SW 1271 (cell line): ENCODE measurements at regions not wholly inside any gene's neighbourhood (a gene's known extent, or its start where the extent isn't known, plus 50 kb on each side); places are given as distances from the start of the nearest gene placed in this dataset.

Experiments used
- DNase-seq, 2 experiments: peaks; one replicate each; lab custom pipeline; 2025; lab: John Stamatoyannopoulos, UW

DNA sequence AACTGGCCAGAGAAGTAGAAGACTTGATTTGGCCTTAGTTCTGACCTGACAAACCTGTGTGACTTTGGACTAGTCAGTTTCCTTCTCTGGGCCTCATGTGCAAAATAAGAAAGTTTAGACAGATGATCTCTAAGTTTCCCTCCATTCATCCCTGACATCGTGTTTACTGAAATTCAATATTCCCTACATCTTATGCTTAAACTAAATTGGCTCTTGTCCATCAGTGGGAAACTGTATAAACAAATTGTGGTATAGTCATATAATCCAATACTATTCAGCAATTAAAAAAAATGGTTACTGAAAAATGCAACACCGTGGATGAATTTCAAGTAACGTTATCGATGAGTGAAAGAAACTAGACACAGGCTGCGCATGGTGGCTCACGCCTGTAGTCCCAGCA lies 64.4 kb upstream of the HRH1 start:
- no peak for DNase-seq

DNA sequence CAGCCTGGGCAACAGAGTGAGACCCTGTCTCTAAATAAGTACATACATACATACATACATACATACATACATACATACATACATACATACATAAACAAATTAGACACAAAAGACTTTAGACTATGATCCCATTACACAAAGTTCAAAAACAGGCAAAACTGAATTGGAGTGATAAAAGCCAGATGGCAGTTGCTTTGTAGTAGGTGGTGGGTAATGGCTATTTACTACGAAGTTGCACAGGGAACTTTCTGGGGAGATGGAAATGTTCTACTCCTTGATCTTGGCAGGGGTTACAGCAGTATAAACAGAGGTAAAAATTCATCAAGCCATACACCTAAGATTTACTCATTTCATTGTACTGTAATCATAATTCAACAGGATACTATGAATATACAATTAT lies 63.7 kb upstream of the HRH1 start:
- DNase-seq: no peak

DNA sequence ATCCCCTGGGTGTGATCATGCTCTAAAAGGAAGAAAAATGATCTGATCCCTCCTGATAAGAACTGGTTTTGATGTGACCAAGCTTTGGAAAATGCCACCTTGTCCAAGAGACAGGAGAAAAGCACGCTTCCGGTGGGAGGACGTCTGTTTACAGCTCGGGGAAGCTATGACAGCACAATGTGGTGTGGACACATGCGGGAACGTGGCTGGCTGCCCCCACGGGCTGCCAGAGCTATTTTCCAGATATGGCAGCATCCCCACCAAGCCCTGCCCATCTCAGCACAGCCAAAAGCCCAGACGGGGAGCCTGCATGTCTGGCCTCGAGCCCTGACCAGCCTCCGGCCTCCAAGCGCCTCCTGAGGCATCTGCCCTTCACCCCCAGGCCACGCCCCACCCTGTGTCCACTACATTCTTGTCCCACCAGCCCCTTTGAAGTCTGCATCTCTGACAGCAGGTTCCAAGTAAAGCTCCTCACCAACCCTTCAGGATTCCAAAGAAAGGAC lies 63.2 kb upstream of the HRH1 start:
- no peak for DNase-seq

DNA sequence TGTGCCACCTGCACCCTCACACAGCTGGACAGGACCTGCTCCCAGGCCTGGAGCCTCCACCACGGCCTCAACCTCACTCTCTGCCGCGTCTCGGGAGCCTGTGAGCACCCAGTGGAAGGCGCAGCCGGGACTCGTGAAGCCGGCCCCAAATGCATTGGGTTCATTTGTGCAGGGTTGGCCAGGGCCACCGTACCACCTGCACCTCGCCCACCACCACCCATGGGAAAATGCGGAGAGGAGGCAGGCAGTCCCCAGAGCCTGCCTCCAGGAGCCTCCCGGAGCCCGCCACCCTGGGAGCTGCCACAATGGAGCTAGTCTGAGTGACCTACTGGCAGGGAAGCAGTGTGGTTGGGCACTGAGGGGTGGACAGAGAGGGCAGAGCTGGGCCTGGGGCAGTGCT lies 62.5 kb upstream of the HRH1 start:
- DNase-seq: no peak

DNA sequence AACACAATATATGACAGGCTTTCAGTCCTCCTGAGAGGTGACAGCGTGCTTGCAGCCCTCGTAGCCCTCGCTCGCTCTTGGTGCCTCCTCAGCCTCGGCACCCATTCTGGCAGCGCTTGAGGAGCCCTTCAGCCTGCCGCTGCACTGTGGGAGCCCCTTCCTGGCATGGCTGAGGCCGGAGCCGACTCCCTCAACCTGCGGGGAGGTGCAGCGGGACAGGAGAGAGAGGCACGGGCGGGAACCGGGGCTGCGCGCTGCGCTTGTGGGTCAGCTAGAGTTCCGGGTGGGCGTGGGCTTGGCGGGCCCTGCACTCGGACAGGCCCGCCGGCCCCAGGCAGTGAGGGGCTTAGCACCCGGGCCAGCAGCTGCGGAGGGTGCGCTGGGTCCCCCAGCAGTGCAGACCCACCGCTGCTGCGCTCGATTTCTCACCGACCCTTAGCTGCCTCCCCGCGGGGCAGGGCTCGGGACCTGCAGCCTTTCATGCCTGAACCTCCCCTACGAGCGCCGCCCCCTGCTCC lies 60.4 kb upstream of the HRH1 start:
- DNase-seq: no peak

DNA sequence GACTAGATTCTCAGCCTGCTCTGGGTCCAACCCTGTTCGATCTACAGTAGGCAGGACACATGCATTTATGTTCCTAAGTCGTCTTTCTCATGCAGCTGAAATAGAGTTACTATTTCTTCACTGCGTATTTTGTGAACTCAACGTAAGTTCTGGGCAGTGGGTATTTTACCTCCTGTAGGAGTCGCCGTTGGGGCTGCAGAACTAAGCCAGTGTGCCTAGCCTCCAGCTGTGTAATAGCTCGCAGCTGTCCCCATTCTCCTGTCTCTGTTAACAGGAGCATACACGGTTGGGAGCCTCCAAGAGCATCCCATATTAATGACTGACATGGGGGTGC lies 58.4 kb upstream of the HRH1 start:
- peak in 1 of 2 experiments; percentile 33 for DNase-seq

DNA sequence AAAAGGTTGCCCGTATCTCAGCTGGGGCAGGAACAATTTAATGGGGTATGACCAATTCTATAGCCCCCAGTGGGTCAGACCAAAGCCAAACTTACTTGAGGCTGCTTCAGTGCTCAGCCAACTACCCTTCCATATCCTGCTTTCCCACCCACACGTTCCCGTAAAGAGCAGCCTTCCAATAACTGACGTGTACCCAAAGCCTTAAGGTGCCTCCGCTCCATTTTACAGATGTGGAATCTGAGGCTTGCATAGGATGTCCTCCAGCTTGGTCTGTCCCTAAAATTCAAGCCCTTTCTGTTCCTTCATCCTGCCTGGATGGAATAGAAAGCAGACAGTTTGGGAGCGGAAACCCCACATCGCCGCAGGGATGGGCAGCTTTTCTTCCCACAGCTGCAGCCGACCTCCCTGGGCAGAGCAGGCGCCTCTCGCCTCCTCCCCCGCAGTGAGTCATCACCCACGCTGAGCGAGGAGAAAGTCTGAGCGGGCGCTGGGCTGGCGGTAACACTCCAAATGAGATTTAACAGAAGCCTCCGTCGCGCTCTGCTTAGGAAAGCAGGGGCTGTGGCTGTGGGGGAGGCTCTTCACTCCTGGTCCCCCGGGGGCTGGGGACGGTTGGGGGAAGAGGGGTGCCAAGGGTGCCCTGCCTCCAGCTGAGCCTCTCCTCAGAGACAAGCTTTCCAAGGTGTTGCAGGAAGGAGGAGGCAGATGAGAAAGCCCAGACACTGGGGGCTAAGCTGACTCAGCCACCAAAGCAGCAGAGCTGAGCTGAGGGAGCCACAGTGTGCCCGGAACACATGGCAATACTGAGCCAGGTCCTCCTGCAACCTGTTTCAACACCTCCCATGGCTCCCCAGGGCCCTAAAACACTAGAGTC lies 57.8 kb upstream of the HRH1 start:
- peak; percentile 81 to 88 for DNase-seq

DNA sequence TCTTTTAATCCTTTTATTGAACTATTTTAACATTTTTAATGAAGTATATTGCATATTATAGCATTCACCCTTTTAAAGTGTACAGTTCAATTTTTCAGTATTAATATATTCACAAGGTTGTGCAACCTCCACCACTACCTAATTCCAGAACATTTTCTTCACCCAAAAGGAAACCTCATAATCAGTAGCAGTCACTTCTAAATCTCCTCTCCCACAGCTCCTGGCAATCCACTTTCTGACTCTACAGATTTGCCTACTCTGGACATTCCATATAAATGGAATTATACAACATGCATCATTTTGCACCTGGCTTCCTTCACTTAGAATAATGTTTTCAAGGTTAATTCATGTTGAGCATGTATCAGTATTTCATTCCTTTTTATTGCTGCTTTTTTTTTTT lies 55.0 kb upstream of the HRH1 start:
- no peak for DNase-seq
